NCI-H748 (cell line): ENCODE measurements at regions not wholly inside any gene's neighbourhood (a gene's known extent, or its start where the extent isn't known, plus 50 kb on each side); places are given as distances from the start of the nearest gene placed in this dataset.
A peak's percentile ranks its signal among the peaks of the same experiment; 100 is the strongest.
"Not testable (repeated sequence)": the region's sequence is repeated elsewhere in the genome, so short reads cannot be mapped to it uniquely, and the experiment has no call there.

Experiments used
- DNase-seq: peaks from one replicate; lab custom pipeline; 2025; ENCODE audit not compliant: unreplicated experiment; lab: John Stamatoyannopoulos, UW

GRCh38 chr5:50588471-50588870, 78.0 kb upstream of the PARP8 start:
- DNase-seq = not testable (repeated sequence)

- not testable (repeated sequence) for DNase-seq
Measured at GRCh38 chr5:50590444-50591189, 75.8 kb upstream of the PARP8 start.

- not testable (repeated sequence) for DNase-seq
Measured at GRCh38 chr5:50591338-50591737, 75.1 kb upstream of the PARP8 start.

- no peak for DNase-seq
Measured at GRCh38 chr5:50593681-50594080, 72.8 kb upstream of the PARP8 start.

- no peak for DNase-seq
Measured at GRCh38 chr5:50595199-50595598, 71.2 kb upstream of the PARP8 start.

- peak; percentile 29 for DNase-seq
Measured at GRCh38 chr5:50601576-50601975, 64.9 kb upstream of the PARP8 start.

- DNase-seq = no peak
Measured at GRCh38 chr5:50606179-50606578, 60.3 kb upstream of the PARP8 start.

GRCh38 chr5:50607456-50607855, 59.0 kb upstream of the PARP8 start:
- not testable (repeated sequence) for DNase-seq

GRCh38 chr5:50607953-50608705, 58.3 kb upstream of the PARP8 start:
- not testable (repeated sequence) for DNase-seq

GRCh38 chr5:50613057-50613456, 53.4 kb upstream of the PARP8 start:
- DNase-seq = not testable (repeated sequence)
